Kidney glomerular epithelial cell (primary cell): ENCODE measurements at regions not wholly inside any gene's neighbourhood (a gene's known extent, or its start where the extent isn't known, plus 50 kb on each side); places are given as distances from the start of the nearest gene placed in this dataset.

Experiments used
- DNase-seq: peaks from one replicate; lab custom pipeline; 2025; lab: John Stamatoyannopoulos, UW

- no peak for DNase-seq
Measured at GRCh38 chr2:220117025-220117424, 489.6 kb downstream of the SLC4A3 start.

- DNase-seq = no peak
Measured at GRCh38 chr2:220120041-220120440, 492.6 kb downstream of the SLC4A3 start.

GRCh38 chr2:220123751-220124150, 496.3 kb downstream of the SLC4A3 start:
- no peak for DNase-seq

- no peak for DNase-seq
Measured at GRCh38 chr2:220125551-220125950, 498.1 kb downstream of the SLC4A3 start.

- DNase-seq = no peak
Measured at GRCh38 chr2:220127311-220127710, 499.9 kb downstream of the SLC4A3 start.

GRCh38 chr2:220127876-220128275, 500.4 kb downstream of the SLC4A3 start:
- no peak for DNase-seq

GRCh38 chr2:220129391-220129790, 502.0 kb downstream of the SLC4A3 start:
- no peak for DNase-seq

GRCh38 chr2:220134756-220135534, 507.5 kb downstream of the SLC4A3 start:
- no peak for DNase-seq

- peak; percentile 52 for DNase-seq
Measured at GRCh38 chr2:220143336-220143735, 515.9 kb downstream of the SLC4A3 start.

- DNase-seq = no peak
Measured at GRCh38 chr2:220144411-220144810, 517.0 kb downstream of the SLC4A3 start.

- no peak for DNase-seq
Measured at GRCh38 chr2:220147161-220148038, 520.0 kb downstream of the SLC4A3 start.

- no peak for DNase-seq
Measured at GRCh38 chr2:220148471-220149248, 521.2 kb downstream of the SLC4A3 start.

- no peak for DNase-seq
Measured at GRCh38 chr2:220151341-220151740, 523.9 kb downstream of the SLC4A3 start.

GRCh38 chr2:220152281-220152935, 525.0 kb downstream of the SLC4A3 start:
- DNase-seq = no peak

GRCh38 chr2:220153118-220153517, 525.7 kb downstream of the SLC4A3 start:
- DNase-seq = no peak

GRCh38 chr2:220154304-220154703, 526.9 kb downstream of the SLC4A3 start:
- DNase-seq = no peak

- no peak for DNase-seq
Measured at GRCh38 chr2:220157312-220157711, 529.9 kb downstream of the SLC4A3 start.

GRCh38 chr2:220159738-220160137, 532.3 kb downstream of the SLC4A3 start:
- no peak for DNase-seq

- DNase-seq = no peak
Measured at GRCh38 chr2:220162320-220162719, 534.9 kb downstream of the SLC4A3 start.

- DNase-seq = peak; percentile 31
Measured at GRCh38 chr2:220163486-220163885, 536.1 kb downstream of the SLC4A3 start.

- DNase-seq = no peak
Measured at GRCh38 chr2:220165401-220165800, 538.0 kb downstream of the SLC4A3 start.

- no peak for DNase-seq
Measured at GRCh38 chr2:220166616-220167015, 539.2 kb downstream of the SLC4A3 start.
